OCI-LY3 (cell line): ENCODE measurements at regions not wholly inside any gene's neighbourhood (a gene's known extent, or its start where the extent isn't known, plus 50 kb on each side); places are given as distances from the start of the nearest gene placed in this dataset.

Source experiments
- H2AFZ ChIP-seq: fragments of 200-600, 300-600 bp; shearing (Covaris generic); 2 replicates; pipeline ENCODE4 v1.6.0; 2014; ENCODE audit warnings: antibody characterized with exemption, low read depth, low read length
- H3K27ac ChIP-seq: fragments of 200-600, 300-600 bp; sonication (generic); 2 replicates; pipeline ENCODE4 v1.5.1; 2014; ENCODE audit warnings: mild to moderate bottlenecking, low read length, moderate library complexity, mixed read lengths
- H3K27me3 ChIP-seq: fragments of 200-600, 300-600 bp; sonication (generic); 2 replicates; pipeline ENCODE4 v1.6.1; 2014; ENCODE audit warnings: low read depth, low read length, mixed read lengths
- H3K36me3 ChIP-seq: fragments of 200-600, 300-600 bp; sonication (generic); replicated peaks from 2 replicates; pipeline ENCODE3; 2014; ENCODE audit warnings: low read depth, low read length, mixed read lengths
- H3K4me1 ChIP-seq: fragments of 300-600, 200-600 bp; sonication (generic); 2 replicates; pipeline ENCODE4 v1.6.1; 2014; ENCODE audit warnings: low read length, mixed read lengths
- H3K4me2 ChIP-seq: fragments of 200-600, 300-600 bp; sonication (generic); 2 replicates; pipeline ENCODE4 v1.6.1; 2014; ENCODE audit warnings: low read length, mixed read lengths
- H3K4me3 ChIP-seq: fragments of 300-600, 200-600 bp; sonication (generic); 2 replicates; pipeline ENCODE4 v1.5.1; 2014; ENCODE audit warnings: antibody characterized with exemption, mild to moderate bottlenecking, low read length, moderate library complexity
- H3K79me2 ChIP-seq: fragments of 300-600, 200-600 bp; shearing (Covaris generic); 2 replicates; pipeline ENCODE4 v1.6.1; 2014; ENCODE audit warnings: mild to moderate bottlenecking, low read length, mixed read lengths
- H3K9ac ChIP-seq: fragments of 300-600, 200-600 bp; shearing (Covaris generic); 2 replicates; pipeline ENCODE4 v1.6.0; 2014; ENCODE audit warnings: mild to moderate bottlenecking, low read length, moderate library complexity
- H3K9me3 ChIP-seq: fragments of 200-600, 300-600 bp; shearing (Covaris generic); 2 replicates; pipeline ENCODE4 v1.6.1; 2014; ENCODE audit warnings: low read length, mixed read lengths; ENCODE audit not compliant: insufficient read depth
- H4K20me1 ChIP-seq: fragments of 200-600, 300-600 bp; sonication (generic); 2 replicates; pipeline ENCODE4 v1.6.1; 2016; ENCODE audit warnings: low read length, mixed read lengths; ENCODE audit not compliant: insufficient read depth
- EZH2phosphoT487 ChIP-seq: fragments of 200-600 bp; shearing (Covaris generic); IDR thresholded peaks from 2 replicates; pipeline ENCODE4 v1.6.1; 2018; ENCODE audit warnings: antibody characterized with exemption, mixed run types, low read depth
- TF ChIP-seq, protein P1 (sequence below): fragments of 200-600, 300-600 bp; sonication (generic); IDR thresholded peaks from 2 replicates; pipeline ENCODE4 v1.5.1; 2014; ENCODE audit warnings: antibody characterized with exemption, low read length, low read depth

DNA sequence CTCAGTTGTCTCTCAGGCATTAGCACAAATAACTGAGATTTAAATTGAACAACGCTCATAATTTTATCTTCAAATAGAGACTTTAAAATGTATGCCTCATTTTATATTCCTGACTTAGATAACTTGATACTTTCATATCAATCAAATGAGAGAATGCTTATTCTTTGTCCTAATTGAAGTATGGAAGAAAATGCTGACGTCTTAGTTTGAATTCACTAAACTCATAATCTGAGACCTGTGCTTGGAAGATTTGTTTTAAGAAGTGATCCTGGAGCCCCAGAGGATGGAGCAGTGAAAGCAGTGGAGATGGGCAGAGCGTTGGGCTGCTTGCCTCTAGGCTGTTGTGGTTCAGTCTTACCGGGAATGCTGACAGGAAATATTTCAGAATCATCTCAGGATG, 76.1 kb downstream of the ZNF518B start:
- H3K27me3 ChIP-seq, result peaks cover 18% of the 10 kb centered on the region; the same call in 1 of the 2 replicates
- no peak overlapping the region for H3K27ac ChIP-seq
- no peaks in the 10 kb centered on the region for H3K4me1 ChIP-seq
- no peak overlapping the region for H3K4me2 ChIP-seq
- no peaks in the 10 kb centered on the region for H4K20me1 ChIP-seq
- no peak overlapping the region for H3K4me3 ChIP-seq
- H3K9me3 ChIP-seq, result no peaks in the 10 kb centered on the region
- no peak overlapping the region for H3K9ac ChIP-seq
- H3K79me2 ChIP-seq, result no peaks in the 10 kb centered on the region
- TF ChIP-seq EZH2phosphoT487, result no peak
- TF ChIP-seq, protein P1, sequence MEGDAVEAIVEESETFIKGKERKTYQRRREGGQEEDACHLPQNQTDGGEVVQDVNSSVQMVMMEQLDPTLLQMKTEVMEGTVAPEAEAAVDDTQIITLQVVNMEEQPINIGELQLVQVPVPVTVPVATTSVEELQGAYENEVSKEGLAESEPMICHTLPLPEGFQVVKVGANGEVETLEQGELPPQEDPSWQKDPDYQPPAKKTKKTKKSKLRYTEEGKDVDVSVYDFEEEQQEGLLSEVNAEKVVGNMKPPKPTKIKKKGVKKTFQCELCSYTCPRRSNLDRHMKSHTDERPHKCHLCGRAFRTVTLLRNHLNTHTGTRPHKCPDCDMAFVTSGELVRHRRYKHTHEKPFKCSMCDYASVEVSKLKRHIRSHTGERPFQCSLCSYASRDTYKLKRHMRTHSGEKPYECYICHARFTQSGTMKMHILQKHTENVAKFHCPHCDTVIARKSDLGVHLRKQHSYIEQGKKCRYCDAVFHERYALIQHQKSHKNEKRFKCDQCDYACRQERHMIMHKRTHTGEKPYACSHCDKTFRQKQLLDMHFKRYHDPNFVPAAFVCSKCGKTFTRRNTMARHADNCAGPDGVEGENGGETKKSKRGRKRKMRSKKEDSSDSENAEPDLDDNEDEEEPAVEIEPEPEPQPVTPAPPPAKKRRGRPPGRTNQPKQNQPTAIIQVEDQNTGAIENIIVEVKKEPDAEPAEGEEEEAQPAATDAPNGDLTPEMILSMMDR, result no peak
- H3K36me3 ChIP-seq, result no peaks in the 10 kb centered on the region
- no peak overlapping the region for H2AFZ ChIP-seq

- Histone ChIP-seq H2AFZ (no peak overlapping the region), H3K9ac (no peak overlapping the region)
- no peak for TF ChIP-seq EZH2phosphoT487
- TF ChIP-seq, protein P1, result no peak
These were observed 76.5 kb downstream of the ZNF518B start for GRCh38 chr4:10380735-10381134.

GRCh38 chr4:10371869-10372471, 85.3 kb downstream of the ZNF518B start:
- Histone ChIP-seq H3K4me3 (no peak overlapping the region), H3K4me1 (no peaks in the 10 kb centered on the region), H3K9me3 (no peaks in the 10 kb centered on the region), H3K27me3 (peaks cover 10% of the 10 kb centered on the region), H4K20me1 (no peaks in the 10 kb centered on the region), H2AFZ (no peak overlapping the region), H3K4me2 (no peak overlapping the region), H3K27ac (no peak overlapping the region), H3K36me3 (no peaks in the 10 kb centered on the region), H3K79me2 (no peaks in the 10 kb centered on the region), H3K9ac (no peak overlapping the region)
- TF ChIP-seq, protein P1, result no peak
- no peak for TF ChIP-seq EZH2phosphoT487

More at GRCh38 chr4:10380735-10381134, 76.5 kb downstream of the ZNF518B start:
- no peak overlapping the region for H3K4me3 ChIP-seq
- no peaks in the 10 kb centered on the region for H4K20me1 ChIP-seq
- H3K4me1 ChIP-seq, result no peaks in the 10 kb centered on the region
- no peaks in the 10 kb centered on the region for H3K36me3 ChIP-seq
- no peak overlapping the region for H3K4me2 ChIP-seq
- H3K27me3 ChIP-seq, result peaks cover 15% of the 10 kb centered on the region; the same call in 1 of the 2 replicates
- H3K79me2 ChIP-seq, result no peaks in the 10 kb centered on the region
- H3K9me3 ChIP-seq, result no peaks in the 10 kb centered on the region
- no peak overlapping the region for H3K27ac ChIP-seq

GRCh38 chr4:10371121-10371520, 86.1 kb downstream of the ZNF518B start:
- Histone ChIP-seq H3K27me3 (peaks cover 17% of the 10 kb centered on the region), H3K9ac (no peak overlapping the region), H3K27ac (no peak overlapping the region), H3K4me1 (no peaks in the 10 kb centered on the region), H3K4me3 (no peak overlapping the region), H4K20me1 (no peaks in the 10 kb centered on the region), H3K79me2 (no peaks in the 10 kb centered on the region), H2AFZ (no peak overlapping the region), H3K4me2 (no peak overlapping the region), H3K9me3 (no peaks in the 10 kb centered on the region), H3K36me3 (no peaks in the 10 kb centered on the region)
- TF ChIP-seq, protein P1, result no peak
- TF ChIP-seq EZH2phosphoT487, result no peak
